Panc1 (cell line): ENCODE measurements at regions not wholly inside any gene's neighbourhood (a gene's known extent, or its start where the extent isn't known, plus 50 kb on each side); places are given as distances from the start of the nearest gene placed in this dataset.

ENCODE experiments used
- ATAC-seq: fragments of 200-7000 bp; cut with Tn5 transposase; 2 replicates; pipeline ENCODE4 v1.9.1; 2020; ENCODE audit warnings: mild to moderate bottlenecking, moderate library complexity
- BruUV-seq: library from RNA; stranded (reverse); fragments of 400-500 nt; replicated peaks from 2 replicates; lab custom pipeline; 2021; lab: Mats Ljungman, UMichigan
- CTCF ChIA-PET: fragments of 300-600 bp; sonication (Branson Sonifier 250); formaldehyde crosslinking; loops from one replicate; lab custom pipeline; 2022; ENCODE audit warnings: antibody characterized with exemption; lab: Charles Lee
- POLR2A ChIA-PET: fragments of 300-600 bp; sonication (Branson Sonifier 250); formaldehyde crosslinking; loops from one replicate; lab custom pipeline; 2022; ENCODE audit warnings: antibody characterized with exemption; lab: Charles Lee
- DNase-seq: peaks from one replicate; pipeline ENCODE4 v3.0.0-alpha.2; 2010; ENCODE audit warnings: low read depth, low spot score
- H3K27ac ChIP-seq: 2 replicates; pipeline ENCODE4 v1.5.1; 2011; ENCODE audit warnings: mild to moderate bottlenecking, low read length, inconsistent platforms
- H3K27me3 ChIP-seq: fragments of 200-500 bp; sonication (Bioruptor generic); 2 replicates; pipeline ENCODE4 v1.6.0; 2014; ENCODE audit warnings: low read length, inconsistent platforms; ENCODE audit not compliant: control insufficient read depth, insufficient read depth
- H3K36me3 ChIP-seq: fragments of 200-500 bp; sonication (Bioruptor generic); 2 replicates; pipeline ENCODE4 v1.5.1; 2014; ENCODE audit warnings: inconsistent platforms, mild to moderate bottlenecking, low read length, moderate library complexity; ENCODE audit not compliant: control insufficient read depth, insufficient read depth
- H3K4me1 ChIP-seq: 2 replicates; pipeline ENCODE4 v1.5.1; 2011; ENCODE audit warnings: inconsistent platforms, mild to moderate bottlenecking, low read length, moderate library complexity; ENCODE audit not compliant: control insufficient read depth, insufficient read depth
- H3K4me3 ChIP-seq, 2 experiments: 2 replicates each; pipeline ENCODE4 v1.5.1; 2011 to 2012; ENCODE audit warnings: low read depth in 2 of 2, low read length in 2 of 2, mild to moderate bottlenecking in 2 of 2, inconsistent platforms in 1 of 2, moderate library complexity in 1 of 2
- H3K9me3 ChIP-seq: fragments of 200-500 bp; sonication (Bioruptor generic); 2 replicates; pipeline ENCODE4 v1.5.1; 2014; ENCODE audit warnings: low read depth, mild to moderate bottlenecking, inconsistent platforms, low read length, moderate library complexity; ENCODE audit not compliant: control insufficient read depth, insufficient read depth
- CTCF ChIP-seq: fragments of 450-650 bp; IDR thresholded peaks from 2 replicates; pipeline ENCODE4 v1.5.1; 2017; ENCODE audit warnings: mild to moderate bottlenecking
- POLR2AphosphoS5 ChIP-seq: IDR thresholded peaks from 2 replicates; pipeline ENCODE4 v1.6.1; 2012; ENCODE audit warnings: mild to moderate bottlenecking, low read depth, low read length, moderate library complexity
- SIN3A ChIP-seq: IDR thresholded peaks from 2 replicates; pipeline ENCODE4 v1.6.1; 2012; ENCODE audit warnings: low read depth, mild to moderate bottlenecking, low read length, moderate library complexity, borderline replicate concordance; ENCODE audit not compliant: insufficient read depth
- TCF7L2 ChIP-seq: IDR thresholded peaks from 2 replicates; pipeline ENCODE4 v1.6.1; 2011; ENCODE audit warnings: mild to moderate bottlenecking, low read depth, low read length, inconsistent platforms
- in situ Hi-C: cut with HindIII; loops from 2 replicates; pipeline ENCODE4 v1.10.0; 2016; ENCODE audit warnings: low sequenced_read_pairs, low pct_unique_long_range_greater_than_20kb
- intact Hi-C: fragments of 100-400 bp; cut with micrococcal nuclease; formaldehyde crosslinking; loops from one replicate; pipeline ENCODE4 v1.10.0; 2022; ENCODE audit not compliant: unreplicated experiment
- TF ChIP-seq, protein P1 (sequence below), 2 experiments: IDR thresholded peaks; 2 replicates each; pipeline ENCODE4 v1.6.1; 2011 to 2012; ENCODE audit warnings: low read depth in 2 of 2, control low read depth in 1 of 2, low read length in 1 of 2, mild to moderate bottlenecking in 1 of 2, moderate library complexity in 1 of 2; ENCODE audit not compliant: insufficient read depth in 1 of 2

DNA sequence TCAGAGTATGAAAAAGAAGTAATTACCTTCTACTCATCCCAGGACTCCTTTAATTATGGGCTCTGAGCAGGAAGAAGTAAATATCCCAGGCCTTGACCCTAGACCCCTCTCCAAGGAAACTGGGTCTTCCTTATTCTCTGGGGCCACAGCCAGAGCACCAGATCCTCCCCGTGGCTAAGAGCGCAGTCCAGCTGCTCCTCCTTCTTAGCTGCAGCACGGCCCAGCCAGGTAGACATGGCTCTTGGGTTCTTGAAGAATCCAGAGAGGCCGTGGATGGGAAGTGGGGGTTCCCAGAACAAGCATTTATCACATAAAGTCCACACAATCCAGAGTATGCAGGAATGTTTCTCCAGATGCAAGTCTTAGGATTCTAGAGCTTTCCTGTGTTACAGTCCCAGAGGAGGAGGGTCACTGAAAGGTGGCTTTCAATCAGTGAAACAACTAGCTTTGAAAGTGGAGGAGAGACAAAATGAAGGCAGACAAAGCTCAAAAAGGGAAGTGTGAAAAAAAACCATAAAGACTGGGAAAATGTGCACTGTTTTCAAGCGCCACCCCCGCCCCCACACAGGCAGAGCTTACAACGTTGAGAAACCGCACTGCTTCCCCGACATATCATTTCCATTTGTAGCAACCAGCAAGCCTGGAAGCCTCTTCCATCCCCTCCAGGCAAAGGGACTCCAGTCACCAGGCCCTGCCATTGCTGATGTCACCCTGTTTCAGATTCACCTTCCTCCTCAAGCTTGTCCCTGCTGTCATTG, 396.5 kb upstream of the MKI67 start:
- in situ Hi-C loops (no loop called here), intact Hi-C loops (no loop called here)
- Histone ChIP-seq H3K9me3 (no peaks in the 10 kb centered on the region), H3K4me1 (no peaks in the 10 kb centered on the region), H3K4me3 (no peak overlapping the region), H3K27me3 (no peaks in the 10 kb centered on the region; the same call in 1 of the 2 replicates), H3K36me3 (no peaks in the 10 kb centered on the region), H3K27ac (no peak overlapping the region)
- ATAC-seq (no peak), DNase-seq (no peak)
- POLR2A ChIA-PET: no interaction called here
- BruUV-seq: no TSS peak
- CTCF ChIA-PET: no interaction called here
- TF ChIP-seq SIN3A: no peak
- no peak for TF ChIP-seq POLR2AphosphoS5
- no peak for TF ChIP-seq CTCF
- TF ChIP-seq, protein P1, sequence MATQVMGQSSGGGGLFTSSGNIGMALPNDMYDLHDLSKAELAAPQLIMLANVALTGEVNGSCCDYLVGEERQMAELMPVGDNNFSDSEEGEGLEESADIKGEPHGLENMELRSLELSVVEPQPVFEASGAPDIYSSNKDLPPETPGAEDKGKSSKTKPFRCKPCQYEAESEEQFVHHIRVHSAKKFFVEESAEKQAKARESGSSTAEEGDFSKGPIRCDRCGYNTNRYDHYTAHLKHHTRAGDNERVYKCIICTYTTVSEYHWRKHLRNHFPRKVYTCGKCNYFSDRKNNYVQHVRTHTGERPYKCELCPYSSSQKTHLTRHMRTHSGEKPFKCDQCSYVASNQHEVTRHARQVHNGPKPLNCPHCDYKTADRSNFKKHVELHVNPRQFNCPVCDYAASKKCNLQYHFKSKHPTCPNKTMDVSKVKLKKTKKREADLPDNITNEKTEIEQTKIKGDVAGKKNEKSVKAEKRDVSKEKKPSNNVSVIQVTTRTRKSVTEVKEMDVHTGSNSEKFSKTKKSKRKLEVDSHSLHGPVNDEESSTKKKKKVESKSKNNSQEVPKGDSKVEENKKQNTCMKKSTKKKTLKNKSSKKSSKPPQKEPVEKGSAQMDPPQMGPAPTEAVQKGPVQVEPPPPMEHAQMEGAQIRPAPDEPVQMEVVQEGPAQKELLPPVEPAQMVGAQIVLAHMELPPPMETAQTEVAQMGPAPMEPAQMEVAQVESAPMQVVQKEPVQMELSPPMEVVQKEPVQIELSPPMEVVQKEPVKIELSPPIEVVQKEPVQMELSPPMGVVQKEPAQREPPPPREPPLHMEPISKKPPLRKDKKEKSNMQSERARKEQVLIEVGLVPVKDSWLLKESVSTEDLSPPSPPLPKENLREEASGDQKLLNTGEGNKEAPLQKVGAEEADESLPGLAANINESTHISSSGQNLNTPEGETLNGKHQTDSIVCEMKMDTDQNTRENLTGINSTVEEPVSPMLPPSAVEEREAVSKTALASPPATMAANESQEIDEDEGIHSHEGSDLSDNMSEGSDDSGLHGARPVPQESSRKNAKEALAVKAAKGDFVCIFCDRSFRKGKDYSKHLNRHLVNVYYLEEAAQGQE (IDR thresholded peaks at IDR 0.05; ENCODE audit: insufficient read depth in 1 of 2, low read depth in 2 of 2, low read length in 1 of 2): no peak
- no peak for TF ChIP-seq TCF7L2

GRCh38 chr10:128525444-128525843, 399.2 kb upstream of the MKI67 start:
- CTCF ChIA-PET: no interaction called here

More at GRCh38 chr10:128525444-128525843, 399.2 kb upstream of the MKI67 start:
- Histone ChIP-seq H3K36me3 (no peaks in the 10 kb centered on the region), H3K27ac (no peak overlapping the region), H3K4me1 (no peaks in the 10 kb centered on the region), H3K4me3 (no peak overlapping the region), H3K9me3 (no peaks in the 10 kb centered on the region), H3K27me3 (peaks cover 2% of the 10 kb centered on the region)
- POLR2A ChIA-PET: no interaction called here
- DNase-seq (no peak), ATAC-seq (no peak)
- no TSS peak for BruUV-seq
- in situ Hi-C loops: no loop called here
- intact Hi-C loops: loop anchor here (5.0 kb wide), 1 partner anchor 258 kb away; no protein-coding TSS in a partner anchor
- TF ChIP-seq, protein P1 (IDR thresholded peaks at IDR 0.05; ENCODE audit: insufficient read depth in 1 of 2, low read depth in 2 of 2, low read length in 1 of 2): no peak
- TF ChIP-seq POLR2AphosphoS5 (no peak), TCF7L2 (no peak), CTCF (no peak), SIN3A (no peak)
